ENCODE measurements at regions not wholly inside any gene's neighbourhood (a gene's known extent, or its start where the extent isn't known, plus 50 kb on each side); places are given as distances from the start of the nearest gene placed in this dataset.

DNA sequence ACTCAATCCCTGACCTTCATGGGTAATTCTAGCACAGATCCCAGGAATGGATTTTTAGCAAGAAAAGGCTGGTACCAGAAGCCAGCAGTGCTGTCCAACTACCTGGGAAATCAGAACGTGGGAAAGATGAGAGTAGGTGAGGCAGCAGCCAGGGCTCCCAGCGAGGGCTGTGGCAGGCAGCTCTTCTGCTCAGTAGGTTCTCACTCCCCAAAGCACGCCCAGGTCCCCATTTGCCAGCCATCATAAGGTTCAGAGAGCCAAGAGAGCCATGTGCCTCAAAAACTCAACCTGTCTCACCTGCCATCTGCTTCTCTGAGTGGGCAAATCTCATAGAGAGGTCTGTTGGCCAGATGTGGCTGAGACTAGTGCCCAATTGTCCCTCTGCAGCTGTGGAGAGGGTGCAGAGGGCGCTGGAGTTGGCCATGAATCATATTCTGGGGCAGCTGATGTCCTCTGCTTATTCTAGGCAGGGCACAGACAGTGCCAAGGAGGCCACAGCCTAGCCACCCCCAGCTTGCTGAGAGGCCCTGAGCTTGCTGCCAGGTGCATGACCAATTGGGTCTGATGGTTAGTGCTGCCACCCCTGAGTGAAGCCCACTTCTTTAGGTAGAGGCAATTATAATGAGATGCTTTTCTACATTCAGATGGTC is 81.7 kb upstream of the GATB start:
- Histone ChIP-seq H3K4me3 (ENCODE audit: low read length, poor library complexity, severe bottlenecking) (no peak overlapping the region), H3F3A (ENCODE audit: low read depth) (no peaks in the 10 kb centered on the region), H3K36me3 (ENCODE audit: insufficient read depth, low read length) (no peaks in the 10 kb centered on the region), H2AFZ (ENCODE audit: low read length) (no peak overlapping the region), H3K9me3 (ENCODE audit: insufficient read depth, low read depth, low read length) (no peaks in the 10 kb centered on the region), H3K27me3 (ENCODE audit: insufficient read depth, low read length, poor library complexity, severe bottlenecking) (no peaks in the 10 kb centered on the region), H3K79me2 (ENCODE audit: insufficient read depth, low read length) (no peaks in the 10 kb centered on the region), H3K4me2 (ENCODE audit: low read depth, low read length, poor library complexity, severe bottlenecking) (no peak overlapping the region), H3K4me1 (ENCODE audit: insufficient read depth, low read length, poor library complexity, severe bottlenecking) (peaks cover 9% of the 10 kb centered on the region), H3K9me2 (replicated peaks; ENCODE audit: low read depth, low read length) (no peaks in the 10 kb centered on the region), H4K20me1 (ENCODE audit: insufficient read depth, low read length, poor library complexity, severe bottlenecking) (no peaks in the 10 kb centered on the region), H3K9ac (ENCODE audit: low read depth, low read length, poor library complexity, severe bottlenecking) (no peak overlapping the region)
- TF ChIP-seq, protein P1, sequence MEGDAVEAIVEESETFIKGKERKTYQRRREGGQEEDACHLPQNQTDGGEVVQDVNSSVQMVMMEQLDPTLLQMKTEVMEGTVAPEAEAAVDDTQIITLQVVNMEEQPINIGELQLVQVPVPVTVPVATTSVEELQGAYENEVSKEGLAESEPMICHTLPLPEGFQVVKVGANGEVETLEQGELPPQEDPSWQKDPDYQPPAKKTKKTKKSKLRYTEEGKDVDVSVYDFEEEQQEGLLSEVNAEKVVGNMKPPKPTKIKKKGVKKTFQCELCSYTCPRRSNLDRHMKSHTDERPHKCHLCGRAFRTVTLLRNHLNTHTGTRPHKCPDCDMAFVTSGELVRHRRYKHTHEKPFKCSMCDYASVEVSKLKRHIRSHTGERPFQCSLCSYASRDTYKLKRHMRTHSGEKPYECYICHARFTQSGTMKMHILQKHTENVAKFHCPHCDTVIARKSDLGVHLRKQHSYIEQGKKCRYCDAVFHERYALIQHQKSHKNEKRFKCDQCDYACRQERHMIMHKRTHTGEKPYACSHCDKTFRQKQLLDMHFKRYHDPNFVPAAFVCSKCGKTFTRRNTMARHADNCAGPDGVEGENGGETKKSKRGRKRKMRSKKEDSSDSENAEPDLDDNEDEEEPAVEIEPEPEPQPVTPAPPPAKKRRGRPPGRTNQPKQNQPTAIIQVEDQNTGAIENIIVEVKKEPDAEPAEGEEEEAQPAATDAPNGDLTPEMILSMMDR (conservative IDR thresholded peaks at IDR 0.05; ENCODE audit: low read length), result no peak
- TF ChIP-seq EZH2phosphoT487 (IDR thresholded peaks at IDR 0.05; ENCODE audit: borderline replicate concordance), result no peak

DNA sequence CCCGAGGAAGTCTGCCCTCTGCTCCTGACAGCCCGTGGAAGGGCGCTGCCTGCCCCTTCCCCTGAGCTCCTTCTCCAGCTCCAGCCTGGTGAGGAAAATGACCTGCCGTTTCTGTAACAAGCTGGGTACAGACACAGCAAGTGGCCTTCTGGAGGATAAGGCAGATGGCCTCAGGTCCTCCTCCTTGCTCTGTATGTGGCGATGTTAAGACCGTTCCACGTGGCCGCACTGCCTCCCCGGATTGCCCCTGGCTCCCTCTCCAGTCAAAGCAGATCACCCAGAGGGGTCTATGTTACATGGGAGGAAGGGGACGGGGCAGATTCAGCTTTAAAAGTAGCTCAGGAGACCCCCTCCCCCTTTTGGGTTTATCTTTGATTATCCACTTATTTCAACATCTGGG is 80.3 kb upstream of the GATB start:
- Histone ChIP-seq H4K20me1 (ENCODE audit: insufficient read depth, low read length, poor library complexity, severe bottlenecking) (no peaks in the 10 kb centered on the region), H2AFZ (ENCODE audit: low read length) (no peak overlapping the region), H3K79me2 (ENCODE audit: insufficient read depth, low read length) (no peaks in the 10 kb centered on the region), H3K9ac (ENCODE audit: low read depth, low read length, poor library complexity, severe bottlenecking) (no peak overlapping the region), H3K9me3 (ENCODE audit: insufficient read depth, low read depth, low read length) (no peaks in the 10 kb centered on the region), H3K27me3 (ENCODE audit: insufficient read depth, low read length, poor library complexity, severe bottlenecking) (no peaks in the 10 kb centered on the region), H3K4me2 (ENCODE audit: low read depth, low read length, poor library complexity, severe bottlenecking) (no peak overlapping the region), H3F3A (ENCODE audit: low read depth) (no peaks in the 10 kb centered on the region), H3K36me3 (ENCODE audit: insufficient read depth, low read length) (no peaks in the 10 kb centered on the region), H3K4me3 (ENCODE audit: low read length, poor library complexity, severe bottlenecking) (no peak overlapping the region), H3K4me1 (ENCODE audit: insufficient read depth, low read length, poor library complexity, severe bottlenecking) (peaks cover 2% of the 10 kb centered on the region), H3K9me2 (replicated peaks; ENCODE audit: low read depth, low read length) (no peaks in the 10 kb centered on the region)
- TF ChIP-seq, protein P1 (conservative IDR thresholded peaks at IDR 0.05; ENCODE audit: low read length), result no peak
- no peak for TF ChIP-seq EZH2phosphoT487 (IDR thresholded peaks at IDR 0.05; ENCODE audit: borderline replicate concordance)

DNA sequence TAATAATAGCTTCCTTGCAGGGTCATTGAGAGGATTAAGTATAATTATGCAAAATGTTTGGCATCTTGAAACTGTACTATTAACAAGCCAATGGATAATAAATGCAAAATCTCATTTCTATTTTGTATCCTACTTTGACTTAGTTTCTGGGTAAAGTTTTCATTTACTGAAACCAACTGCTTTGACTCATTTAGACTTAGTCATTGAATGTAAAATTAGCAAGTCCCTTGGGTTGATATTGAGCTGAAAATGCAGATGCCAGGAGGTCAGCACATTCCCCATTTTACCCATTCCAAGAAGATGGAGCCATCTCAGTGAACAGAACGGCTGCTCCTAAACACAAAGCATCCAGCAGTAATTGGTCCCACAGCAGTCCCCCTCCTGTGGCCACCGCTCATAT is 74.7 kb upstream of the GATB start:
- Histone ChIP-seq H3K36me3 (ENCODE audit: insufficient read depth, low read length) (no peaks in the 10 kb centered on the region), H4K20me1 (ENCODE audit: insufficient read depth, low read length, poor library complexity, severe bottlenecking) (no peaks in the 10 kb centered on the region), H3K9me3 (ENCODE audit: insufficient read depth, low read depth, low read length) (no peaks in the 10 kb centered on the region), H3F3A (ENCODE audit: low read depth) (no peaks in the 10 kb centered on the region), H3K4me3 (ENCODE audit: low read length, poor library complexity, severe bottlenecking) (no peak overlapping the region), H3K9ac (ENCODE audit: low read depth, low read length, poor library complexity, severe bottlenecking) (no peak overlapping the region), H3K79me2 (ENCODE audit: insufficient read depth, low read length) (no peaks in the 10 kb centered on the region), H3K27me3 (ENCODE audit: insufficient read depth, low read length, poor library complexity, severe bottlenecking) (no peaks in the 10 kb centered on the region), H3K9me2 (replicated peaks; ENCODE audit: low read depth, low read length) (no peaks in the 10 kb centered on the region), H3K4me2 (ENCODE audit: low read depth, low read length, poor library complexity, severe bottlenecking) (no peak overlapping the region), H3K4me1 (ENCODE audit: insufficient read depth, low read length, poor library complexity, severe bottlenecking) (peaks cover 2% of the 10 kb centered on the region), H2AFZ (ENCODE audit: low read length) (no peak overlapping the region)
- no peak for TF ChIP-seq EZH2phosphoT487 (IDR thresholded peaks at IDR 0.05; ENCODE audit: borderline replicate concordance)
- TF ChIP-seq, protein P1 (conservative IDR thresholded peaks at IDR 0.05; ENCODE audit: low read length), result no peak

All from Loucy (cell line).